Glomerular visceral epithelial cell (primary cell): ENCODE measurements at regions not wholly inside any gene's neighbourhood (a gene's known extent, or its start where the extent isn't known, plus 50 kb on each side); places are given as distances from the start of the nearest gene placed in this dataset.

Experiments used
- DNase-seq: peaks from one replicate; pipeline ENCODE4 v3.0.0-alpha.2; 2016; ENCODE audit errors: extremely low spot score

DNA sequence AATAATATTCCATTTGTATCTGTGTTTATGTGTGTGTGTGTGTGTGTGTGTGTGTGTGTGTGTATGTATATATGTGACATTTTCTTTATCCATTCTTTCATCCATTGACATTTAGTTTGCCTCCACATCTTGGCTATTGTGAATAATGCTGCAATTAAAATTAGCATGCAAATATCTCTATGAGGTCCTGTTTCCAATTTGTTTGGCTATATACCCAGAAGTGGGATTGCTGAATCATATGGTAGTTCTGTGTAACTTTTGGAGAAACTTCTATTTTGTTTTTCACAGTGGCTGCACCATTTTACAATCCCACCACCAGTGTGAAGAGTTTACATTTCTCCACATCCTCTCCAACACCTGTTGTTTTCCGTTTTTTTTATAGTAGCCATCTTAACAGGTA, 53.1 kb downstream of the CH25H start:
- no peak for DNase-seq

- DNase-seq = no peak
Observed at GRCh38 chr10:89153116-89153515, 54.0 kb downstream of the CH25H start.

- DNase-seq = no peak
Observed at GRCh38 chr10:89151857-89152256, 55.3 kb downstream of the CH25H start.

- DNase-seq = no peak
Observed at GRCh38 chr10:89148061-89148460, 59.1 kb downstream of the CH25H start.

DNA sequence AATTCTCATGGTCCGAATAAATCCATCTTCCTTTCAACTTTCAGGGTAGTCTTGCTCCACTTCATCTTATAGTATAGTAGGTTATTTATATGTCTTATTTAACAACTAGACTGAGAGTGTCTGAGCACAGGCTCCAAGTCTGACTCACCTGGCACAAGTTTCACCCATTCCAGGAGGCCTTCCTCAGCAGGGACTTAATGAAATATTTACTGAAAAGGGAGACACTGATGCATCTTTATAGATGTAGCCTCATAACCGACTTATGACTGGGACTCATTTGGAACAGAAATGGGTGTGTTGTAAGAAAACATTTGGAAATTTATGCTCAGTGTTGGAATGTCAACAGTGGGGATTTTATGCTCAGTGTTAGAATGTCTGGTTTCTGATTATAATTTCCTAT, 59.9 kb downstream of the CH25H start:
- DNase-seq = no peak

DNA sequence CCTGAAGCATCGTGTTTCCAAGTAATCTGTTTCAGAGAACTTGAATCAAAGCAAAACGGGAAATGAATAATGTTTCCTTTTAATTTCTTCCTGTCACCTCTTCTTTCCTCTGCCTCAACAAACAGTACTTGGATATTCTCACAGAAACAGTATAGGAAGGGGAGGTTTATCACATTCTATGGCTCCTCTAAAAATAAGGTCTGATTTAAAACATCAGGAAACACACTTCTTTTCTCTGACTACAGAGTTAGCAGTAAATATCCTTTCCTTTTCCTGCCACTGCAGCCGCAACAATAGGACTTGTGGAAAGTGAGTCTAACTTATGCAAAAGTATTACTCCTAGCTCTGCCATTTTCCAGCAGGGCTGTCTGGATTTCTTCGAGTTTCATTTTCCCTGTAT, 62.3 kb downstream of the CH25H start:
- DNase-seq = no peak

DNA sequence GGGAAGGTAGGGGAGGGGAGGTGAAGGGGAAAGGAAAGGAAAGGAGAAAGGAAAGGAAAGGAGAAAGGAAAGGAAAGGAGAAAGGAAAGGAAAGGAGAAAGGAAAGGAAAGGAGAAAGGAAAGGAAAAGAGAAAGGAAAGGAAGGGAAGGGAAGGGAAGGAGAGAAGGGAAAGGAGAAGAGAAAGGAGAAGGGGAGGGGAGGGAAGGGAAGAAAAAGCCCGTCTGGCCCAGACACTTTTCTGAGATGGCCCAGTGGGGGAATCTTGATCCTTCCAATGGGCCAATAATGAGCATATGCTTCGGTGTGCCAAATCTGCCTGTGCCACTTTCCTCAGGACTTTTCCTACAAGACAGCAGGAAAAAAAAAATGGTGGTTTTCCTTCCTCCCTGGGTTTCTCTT, 64.5 kb downstream of the CH25H start:
- no peak for DNase-seq

DNA sequence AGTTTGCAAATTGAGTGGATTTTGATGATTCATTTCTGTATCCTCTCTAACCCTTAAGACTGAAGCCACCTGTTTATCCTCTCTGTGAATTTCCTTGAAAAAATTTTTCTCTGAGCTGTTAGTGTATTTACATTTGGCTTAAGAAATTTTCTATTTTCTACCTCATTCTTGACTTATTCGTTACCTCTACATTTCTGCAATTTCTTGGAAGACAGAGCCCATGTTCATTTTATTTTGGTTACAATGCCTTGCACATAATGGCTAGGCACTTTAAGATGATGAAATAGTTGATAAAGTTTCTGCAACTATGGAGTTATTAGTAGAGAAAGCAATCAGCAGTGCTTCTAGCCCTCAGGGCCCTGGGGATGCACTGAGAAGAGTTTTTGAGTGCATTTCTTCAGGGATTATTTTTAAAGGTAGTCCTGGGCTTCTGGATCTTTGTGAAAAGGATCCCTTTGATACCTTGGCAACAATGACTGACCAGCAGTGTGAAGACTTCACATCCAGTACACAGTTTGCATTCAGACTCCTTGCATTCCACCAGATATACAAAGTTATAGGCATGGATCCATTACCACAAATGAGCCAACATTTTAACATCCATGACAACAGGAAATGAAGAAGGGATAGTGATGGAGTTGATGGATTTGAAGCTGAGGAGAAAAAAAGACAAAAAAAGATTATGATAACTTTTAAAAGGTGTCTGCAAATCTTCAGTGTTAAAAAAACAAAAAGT, 68.2 kb downstream of the CH25H start:
- DNase-seq = no peak

DNA sequence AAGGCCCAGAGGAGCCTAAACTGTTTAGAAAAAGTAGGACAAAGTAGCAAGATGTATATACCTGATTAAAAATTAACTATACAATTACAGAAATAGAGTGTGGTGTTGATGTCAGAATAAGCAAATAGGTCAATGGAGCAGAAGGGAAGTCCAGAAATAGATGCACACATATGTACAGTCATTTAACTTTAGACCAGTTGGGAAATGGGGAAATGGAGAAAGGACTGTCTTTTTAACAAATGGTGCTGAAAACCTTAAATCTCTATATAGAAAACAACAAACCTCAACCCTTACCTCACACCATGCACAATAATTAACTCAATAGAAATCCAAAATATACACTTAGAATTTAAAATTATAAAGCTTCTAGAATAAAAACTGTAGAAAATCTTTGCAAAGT, 72.2 kb downstream of the CH25H start:
- no peak for DNase-seq

- DNase-seq = peak; percentile 55
Observed at GRCh38 chr10:89129911-89130310, 77.2 kb downstream of the CH25H start.

- DNase-seq = no peak
Observed at GRCh38 chr10:89122433-89123051, 84.6 kb downstream of the CH25H start.

GRCh38 chr10:89121764-89122020, 85.4 kb downstream of the CH25H start:
- DNase-seq = no peak

GRCh38 chr10:89120931-89121763, 86.0 kb downstream of the CH25H start:
- DNase-seq = peak; percentile 11

DNA sequence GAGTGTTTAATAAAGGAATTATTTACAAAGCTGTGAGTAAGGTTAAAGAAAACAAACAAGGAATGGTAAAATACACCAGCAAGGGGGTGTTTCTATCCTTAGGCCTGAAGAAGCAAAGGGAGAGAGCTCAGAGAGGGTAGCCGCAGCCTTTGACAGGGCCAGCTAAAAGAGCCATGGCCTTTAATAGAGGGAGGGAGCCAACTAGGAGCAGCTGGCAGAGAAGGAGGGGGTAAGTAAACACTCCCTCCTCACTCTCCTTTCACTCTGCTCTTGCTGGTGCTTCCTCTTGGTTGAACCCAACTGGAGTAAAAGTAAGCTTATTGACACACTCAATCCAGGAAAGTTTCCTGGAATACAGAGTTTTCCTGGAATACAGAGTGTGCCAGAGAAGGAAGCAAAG, 87.5 kb downstream of the CH25H start:
- no peak for DNase-seq

DNA sequence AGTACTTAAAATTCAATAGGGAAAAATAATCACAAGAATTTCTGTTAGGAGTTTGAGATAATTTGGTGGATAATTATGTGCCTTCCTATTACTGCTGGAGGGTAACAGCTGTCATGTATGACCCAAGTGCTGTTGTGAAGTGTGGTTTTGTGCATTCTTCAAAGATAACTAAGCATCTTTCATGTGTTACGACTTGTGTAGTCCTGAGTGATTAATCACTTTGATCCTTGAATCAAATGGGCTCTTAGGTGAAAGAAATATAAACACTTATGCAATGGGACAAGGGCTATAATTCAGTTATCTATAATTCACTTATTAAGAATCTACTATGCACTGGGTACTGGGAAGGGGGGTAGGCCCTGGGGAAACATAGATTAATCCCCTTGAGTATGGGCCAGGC, 89.0 kb downstream of the CH25H start:
- DNase-seq = peak; percentile 31

DNA sequence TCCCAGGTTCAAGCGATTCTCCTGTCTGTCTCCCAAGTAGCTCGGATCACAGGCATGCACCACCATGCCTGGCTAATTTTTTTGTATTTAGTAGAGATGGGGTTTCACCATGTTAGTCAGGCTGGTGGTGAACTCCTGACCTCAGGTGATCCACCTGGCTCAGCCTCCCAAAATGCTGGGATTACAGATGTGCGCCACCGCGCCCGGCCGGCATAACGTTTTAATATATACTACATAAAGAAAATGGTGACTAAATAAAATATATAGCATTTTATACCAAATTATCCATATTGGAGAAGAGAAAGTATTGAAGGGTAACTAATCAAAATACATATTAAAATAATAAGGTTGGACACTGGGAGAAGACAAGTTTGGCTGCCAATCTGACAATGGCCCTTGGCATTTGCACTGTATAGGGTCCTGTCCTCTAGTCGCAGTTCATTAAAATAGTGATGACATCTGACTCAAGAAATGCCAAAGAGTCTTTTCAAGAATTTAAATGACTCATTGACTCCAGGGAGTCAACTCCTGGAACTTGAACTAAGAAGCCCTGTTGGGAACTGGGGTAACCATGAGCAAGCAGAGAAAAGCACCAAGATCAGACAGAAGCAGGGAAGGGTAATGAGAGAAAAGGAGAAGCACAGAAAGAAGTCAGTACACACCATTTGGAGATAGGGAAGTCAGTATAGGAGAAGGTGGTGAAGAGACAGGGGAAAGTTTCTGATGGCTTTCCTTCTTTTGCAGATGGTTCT, 91.1 kb downstream of the CH25H start:
- peak; percentile 50 for DNase-seq

GRCh38 chr10:89114846-89115625, 92.1 kb downstream of the CH25H start:
- no peak for DNase-seq

- DNase-seq = no peak
Observed at GRCh38 chr10:89102735-89103134, 104.4 kb downstream of the CH25H start.

DNA sequence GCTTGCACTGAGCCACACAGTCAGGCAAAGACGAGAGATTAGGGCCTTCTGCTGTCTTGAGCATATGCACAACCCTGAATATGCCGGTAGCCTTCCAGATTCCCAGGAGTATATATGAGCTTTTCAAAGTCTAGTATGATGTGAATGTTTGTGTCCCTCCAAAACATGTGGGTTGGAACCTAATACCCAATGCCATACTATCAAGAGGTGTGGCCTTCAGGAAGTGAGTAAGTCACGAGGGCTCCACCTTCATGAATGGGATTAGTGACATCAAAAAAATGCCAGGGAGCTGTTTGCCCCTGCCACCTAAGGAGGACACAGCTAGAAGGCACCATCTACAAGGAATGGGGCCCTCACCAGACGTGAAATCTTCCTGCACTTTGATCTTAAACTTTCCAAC, 105.2 kb downstream of the CH25H start:
- no peak for DNase-seq

GRCh38 chr10:89100680-89101079, 106.4 kb downstream of the CH25H start:
- no peak for DNase-seq

- DNase-seq = no peak
Observed at GRCh38 chr10:89097226-89097625, 106.6 kb downstream of the FAS start.
